ENCODE measurements at regions not wholly inside any gene's neighbourhood (a gene's known extent, or its start where the extent isn't known, plus 50 kb on each side); places are given as distances from the start of the nearest gene placed in this dataset.
"Not testable (repeated sequence)": the region's sequence is repeated elsewhere in the genome, so short reads cannot be mapped to it uniquely, and the experiment has no call there.

DNA sequence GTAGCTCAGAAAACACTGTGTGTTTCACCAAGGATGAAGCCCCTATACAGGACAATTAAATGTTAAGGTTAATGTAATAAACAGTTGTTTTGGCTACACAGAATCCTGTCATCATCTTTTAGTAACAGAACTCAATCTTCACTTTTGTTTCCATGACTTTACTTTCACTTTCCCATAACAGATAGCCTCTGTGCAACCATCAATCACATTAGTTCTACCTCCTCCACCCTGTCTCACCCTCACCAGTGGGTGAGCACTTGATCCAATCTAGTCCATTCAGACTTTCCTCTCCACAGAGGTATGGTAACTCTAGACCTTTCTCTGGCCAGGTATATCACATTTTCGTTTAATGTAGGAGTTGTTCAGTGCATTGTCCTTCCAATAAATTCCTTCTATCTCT is 1018.5 kb downstream of the ADGRL2 start:
- FAIRE-seq (no peak), DNase-seq (ENCODE audit: insufficient read length, low spot score) (no peak)

DNA sequence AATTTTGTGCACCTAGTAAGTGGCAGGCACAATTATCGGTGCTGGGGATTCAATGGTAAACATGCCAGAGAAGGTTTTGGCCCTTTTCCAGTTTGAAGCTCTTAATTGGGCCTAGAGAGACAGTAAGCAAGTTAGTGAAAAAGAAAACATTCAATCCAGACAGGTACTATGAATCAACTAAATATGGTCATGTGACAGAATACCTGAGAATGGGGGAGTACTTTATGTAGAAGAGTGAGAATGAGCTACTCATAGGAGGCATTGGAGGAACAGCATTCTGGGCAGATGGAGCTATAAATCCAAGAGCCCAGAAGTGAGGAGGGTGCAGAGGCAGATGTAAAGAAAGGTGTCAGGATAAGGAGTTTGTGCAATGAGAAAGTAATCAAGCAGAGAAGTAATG is 1017.9 kb downstream of the ADGRL2 start:
- FAIRE-seq (no peak), DNase-seq (ENCODE audit: insufficient read length, low spot score) (no peak)

DNA sequence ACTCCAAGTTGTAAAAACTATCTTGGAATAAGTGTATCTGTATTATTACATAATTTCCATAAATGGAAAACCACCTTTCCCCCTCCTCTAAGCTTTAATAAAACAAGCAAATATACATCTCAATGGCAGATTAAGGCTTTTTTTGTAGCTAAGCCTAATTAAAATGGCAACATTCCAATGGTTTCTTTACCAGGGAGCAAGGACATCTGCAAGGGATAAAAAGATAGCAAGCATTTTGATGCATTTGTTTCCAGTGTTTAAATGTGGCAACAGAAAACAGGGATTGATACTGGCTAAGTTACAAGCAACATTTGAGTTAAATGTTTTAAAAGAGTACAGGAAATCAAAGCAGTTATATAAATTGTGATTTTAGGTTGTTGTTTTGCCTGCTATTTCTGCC is 1012.7 kb downstream of the ADGRL2 start:
- DNase-seq (ENCODE audit: insufficient read length, low spot score) (no peak), FAIRE-seq (no peak)

DNA sequence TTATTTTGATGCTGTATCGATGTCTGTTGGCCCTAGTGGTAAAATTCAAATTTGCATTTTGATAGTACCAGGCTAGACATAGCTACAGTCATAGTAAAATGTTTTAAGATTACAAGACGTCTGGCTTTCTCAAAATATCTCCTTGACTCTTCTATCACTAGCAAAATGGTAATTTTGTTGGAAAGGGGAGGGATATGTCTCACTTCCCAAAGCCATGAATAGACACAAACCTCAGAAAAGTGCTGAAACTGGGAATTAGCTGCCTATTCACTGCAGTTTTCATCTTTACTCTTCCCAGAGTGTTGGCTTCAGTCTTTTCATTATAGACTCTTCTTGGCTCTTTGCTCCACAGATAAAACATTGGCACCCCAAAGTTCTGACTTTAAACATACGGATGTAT is 1009.9 kb downstream of the ADGRL2 start:
- no peak for FAIRE-seq

DNA sequence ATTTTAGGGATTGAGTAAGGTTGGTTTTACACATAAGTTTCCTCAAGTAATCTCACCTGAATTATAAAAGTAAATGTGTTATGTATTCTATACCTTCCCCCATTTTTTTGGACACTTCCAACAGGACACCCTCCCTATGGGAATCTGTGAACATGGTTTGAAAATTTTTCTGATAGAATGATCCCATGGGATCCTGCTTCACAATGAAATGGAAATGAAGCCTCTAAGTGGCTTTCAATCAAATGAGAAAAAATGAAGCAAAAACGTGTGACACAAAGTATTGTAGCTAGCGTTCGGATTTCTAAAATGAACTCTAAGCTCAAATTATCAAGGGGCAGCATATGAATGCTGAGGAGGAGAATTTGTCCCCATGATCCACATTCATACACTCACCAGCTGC is 1006.8 kb downstream of the ADGRL2 start:
- FAIRE-seq (no peak), DNase-seq (ENCODE audit: insufficient read length, low spot score) (no peak)

More for the DNA sequence above, 1009.9 kb downstream of the ADGRL2 start:
- no peak for DNase-seq (ENCODE audit: insufficient read length, low spot score)

DNA sequence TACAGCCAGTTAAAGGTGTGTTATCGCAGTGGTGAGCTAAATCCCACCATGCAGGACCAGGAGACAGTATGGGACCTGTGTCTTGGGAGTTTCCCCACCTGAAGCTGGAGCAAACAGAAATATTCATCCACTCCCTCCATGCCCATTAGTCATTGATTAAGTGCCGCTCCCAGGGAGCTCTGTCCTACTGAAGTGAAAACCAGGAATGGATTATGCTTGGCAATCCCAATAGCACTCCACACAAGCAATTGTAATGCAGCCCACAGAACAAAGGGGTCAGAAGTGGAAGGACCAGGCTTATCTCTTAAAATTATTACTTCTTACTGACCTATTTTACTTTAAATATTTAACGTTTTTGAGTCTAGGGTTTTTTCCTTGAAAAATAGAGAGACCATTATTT is 1005.4 kb downstream of the ADGRL2 start:
- no peak for DNase-seq (ENCODE audit: insufficient read length, low spot score)
- no peak for FAIRE-seq

DNA sequence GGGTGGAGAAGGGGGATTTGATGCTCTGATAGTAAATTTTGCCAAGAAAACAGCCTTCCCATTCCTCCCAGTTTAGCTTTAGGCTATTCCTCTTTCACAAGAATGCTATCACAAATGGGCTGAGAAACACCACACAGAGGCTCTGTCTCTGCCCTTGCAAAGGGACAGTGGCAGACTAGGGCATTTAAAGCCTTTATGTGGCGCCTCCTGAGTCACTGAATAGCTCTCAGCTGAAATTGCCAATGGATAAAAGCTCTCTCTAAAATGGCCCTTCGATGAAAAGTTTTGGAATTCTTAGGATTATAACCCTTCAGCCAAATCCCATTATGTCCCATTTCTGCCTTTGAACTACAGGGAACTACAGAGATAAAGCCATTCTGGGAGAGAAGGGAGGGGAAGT is 1000.4 kb downstream of the ADGRL2 start:
- no peak for DNase-seq (ENCODE audit: insufficient read length, low spot score)
- no peak for FAIRE-seq

DNA sequence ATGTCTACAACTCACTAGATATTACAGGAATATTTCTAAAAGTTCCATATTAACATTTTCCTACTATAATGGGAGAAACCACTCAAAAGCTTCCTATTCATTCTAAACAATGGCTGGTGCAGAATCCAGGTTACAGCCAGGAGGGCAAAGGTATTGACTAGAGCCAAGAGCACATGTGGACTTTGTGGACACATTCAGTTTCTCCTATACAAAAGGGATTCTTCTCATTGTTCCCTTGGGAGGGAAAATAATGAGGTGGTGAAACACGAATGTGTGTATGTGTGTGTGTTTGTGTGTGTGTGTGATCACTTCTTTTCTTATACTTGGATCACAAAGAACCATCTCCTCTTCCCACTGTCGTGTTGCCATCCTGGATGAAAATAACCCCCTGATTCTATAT is 1000.0 kb downstream of the ADGRL2 start:
- DNase-seq (ENCODE audit: insufficient read length, low spot score) (no peak), FAIRE-seq (no peak)

DNA sequence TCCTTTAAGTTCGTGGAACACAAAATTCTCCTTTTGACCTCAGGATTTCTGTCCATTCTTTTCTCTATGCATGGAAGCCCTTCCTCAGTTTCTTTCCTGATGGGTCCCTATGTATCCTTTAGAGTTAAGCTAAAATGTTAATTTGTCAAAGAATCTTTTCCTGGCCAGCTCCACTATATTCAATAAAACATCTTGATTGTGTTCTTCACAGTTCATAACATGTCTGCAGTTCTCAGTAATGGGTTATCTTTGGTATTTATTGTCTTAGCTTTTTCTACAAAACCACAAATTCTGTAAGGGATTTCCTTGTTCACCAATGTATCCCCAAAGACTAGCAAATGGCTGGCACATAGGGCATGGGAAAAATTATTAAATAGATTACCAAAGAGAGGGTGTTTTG is 998.5 kb downstream of the ADGRL2 start:
- FAIRE-seq (no peak), DNase-seq (ENCODE audit: insufficient read length, low spot score) (no peak)

DNA sequence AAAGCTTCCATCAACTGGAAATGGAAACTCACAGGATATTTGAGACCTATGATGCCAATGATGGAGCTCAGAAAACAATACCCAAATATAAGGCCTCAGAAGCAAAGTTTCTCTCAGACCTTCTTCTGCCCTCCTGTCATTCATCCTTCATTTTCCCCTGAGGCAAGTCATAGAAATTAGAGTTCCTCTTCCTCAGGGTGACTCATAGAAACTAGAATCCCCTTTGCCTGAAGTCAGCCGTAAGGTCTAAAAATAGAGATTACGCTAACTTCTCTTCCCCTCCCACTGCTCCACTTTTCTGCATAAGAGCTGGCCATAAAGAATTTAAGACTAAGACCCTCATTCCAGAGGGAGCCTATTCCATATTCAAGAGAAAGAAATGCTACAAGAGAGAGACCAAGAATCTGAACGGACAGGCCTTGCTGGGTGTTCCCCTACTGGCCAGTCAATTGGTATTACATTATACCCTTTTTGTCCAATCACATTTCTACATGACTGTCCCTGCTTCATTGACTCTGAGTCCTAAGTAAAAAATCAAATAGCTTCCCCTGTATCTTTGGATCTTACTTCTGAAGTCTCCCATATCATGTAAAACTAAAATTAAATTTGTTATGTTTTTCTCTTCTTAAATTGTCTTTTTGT is 994.9 kb downstream of the ADGRL2 start:
- FAIRE-seq (no peak), DNase-seq (ENCODE audit: insufficient read length, low spot score) (no peak)

DNA sequence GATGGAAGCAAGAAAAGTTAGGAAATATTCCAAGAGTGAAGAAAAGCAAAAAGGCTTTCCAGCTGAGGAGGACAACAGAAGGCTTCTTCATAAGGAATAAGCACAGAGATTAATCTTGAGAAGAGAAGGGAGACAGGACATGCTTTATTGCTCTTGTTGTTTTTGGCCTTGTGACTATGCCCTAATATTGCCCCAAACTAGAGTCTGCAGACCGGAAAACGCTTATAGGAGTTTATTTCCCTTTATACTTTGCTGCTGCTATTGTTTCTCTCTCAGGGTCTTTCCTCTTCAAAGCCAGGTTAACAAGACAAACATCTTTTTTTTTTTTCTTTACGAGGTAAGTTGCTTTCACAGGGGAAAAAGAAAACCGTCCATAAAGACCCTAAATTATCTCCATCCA is 991.4 kb downstream of the ADGRL2 start:
- DNase-seq (ENCODE audit: insufficient read length, low spot score) (no peak), FAIRE-seq (no peak)

DNA sequence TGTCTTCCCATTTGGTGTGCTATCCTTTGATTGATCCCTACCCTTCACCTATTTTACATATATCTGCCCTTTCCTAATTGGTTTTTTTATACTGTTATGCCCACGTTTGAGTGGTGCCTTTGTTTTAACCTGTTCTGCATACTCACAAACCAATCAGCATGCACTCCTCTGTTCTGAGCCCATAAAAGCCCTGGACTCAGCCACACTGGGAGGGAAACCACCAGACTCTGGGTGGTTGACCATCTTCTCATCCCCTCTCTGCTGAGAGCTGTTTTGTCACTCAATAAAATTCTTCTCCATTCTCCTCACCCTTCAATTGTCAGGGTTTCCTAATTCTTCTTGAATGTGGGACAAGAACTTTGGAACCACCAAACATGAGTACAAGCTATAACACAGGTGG is 989.8 kb downstream of the ADGRL2 start:
- DNase-seq (ENCODE audit: insufficient read length, low spot score) (no peak), FAIRE-seq (no peak)

DNA sequence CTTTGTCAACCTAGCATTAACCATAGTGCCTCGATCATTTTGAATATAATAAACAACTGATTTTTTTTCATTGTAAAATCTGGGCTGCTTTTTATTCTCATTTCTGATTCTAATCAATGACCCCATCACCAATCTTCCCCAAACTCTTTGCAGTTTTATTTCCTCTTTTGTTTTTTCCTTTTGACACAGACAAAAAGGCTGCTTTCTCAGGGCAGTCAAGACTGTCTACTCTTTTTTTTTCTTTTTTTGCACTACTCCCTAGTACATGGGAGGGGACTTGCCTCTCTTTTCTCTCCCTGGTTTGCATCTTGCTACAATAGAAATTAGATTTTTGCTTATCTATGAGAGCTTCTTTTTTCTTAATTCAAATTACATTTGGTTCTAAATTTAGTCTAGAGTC is 987.9 kb downstream of the ADGRL2 start:
- DNase-seq (ENCODE audit: insufficient read length, low spot score) (no peak), FAIRE-seq (no peak)

DNA sequence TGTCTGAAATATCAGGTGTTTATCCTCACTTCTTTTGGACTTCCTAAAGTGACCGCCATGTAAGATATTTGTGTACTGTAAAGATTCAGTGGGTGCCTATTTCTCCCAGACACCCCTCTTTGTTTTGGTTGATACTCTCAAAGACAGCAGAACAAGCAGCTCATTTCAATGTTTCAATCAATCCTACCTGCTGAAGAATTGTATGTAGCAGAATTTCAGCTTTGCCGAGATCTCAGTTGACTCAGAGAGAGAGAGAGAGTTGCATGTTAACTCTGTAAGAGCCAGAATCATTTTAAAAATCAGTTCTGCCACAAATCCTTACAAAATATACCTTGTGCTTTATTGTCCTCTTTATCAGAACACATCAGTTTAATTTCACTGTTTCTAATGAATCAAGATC is 987.3 kb downstream of the ADGRL2 start:
- FAIRE-seq, result no peak

DNA sequence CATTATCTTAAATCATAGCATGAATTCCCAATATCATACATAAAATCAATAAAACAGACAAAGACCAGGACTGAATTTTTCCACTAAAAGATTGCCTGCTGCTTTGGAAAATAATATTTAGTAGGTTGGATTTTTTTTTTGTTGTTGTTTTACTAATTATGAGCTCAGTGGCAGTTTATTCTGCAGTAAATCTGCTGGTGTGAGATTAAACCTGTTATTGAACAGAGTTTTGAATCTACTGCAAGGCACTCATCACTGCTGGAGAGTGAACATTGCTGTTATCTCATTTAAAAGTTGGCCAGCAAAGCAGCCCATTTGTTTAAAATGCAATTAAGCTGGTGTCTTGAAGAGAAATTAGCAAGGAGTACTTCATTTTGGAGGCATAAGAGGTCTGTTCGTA is 986.1 kb downstream of the ADGRL2 start:
- DNase-seq (ENCODE audit: insufficient read length, low spot score), result no peak
- FAIRE-seq, result no peak

More for the DNA sequence above, 987.3 kb downstream of the ADGRL2 start:
- DNase-seq (ENCODE audit: insufficient read length, low spot score), result no peak

DNA sequence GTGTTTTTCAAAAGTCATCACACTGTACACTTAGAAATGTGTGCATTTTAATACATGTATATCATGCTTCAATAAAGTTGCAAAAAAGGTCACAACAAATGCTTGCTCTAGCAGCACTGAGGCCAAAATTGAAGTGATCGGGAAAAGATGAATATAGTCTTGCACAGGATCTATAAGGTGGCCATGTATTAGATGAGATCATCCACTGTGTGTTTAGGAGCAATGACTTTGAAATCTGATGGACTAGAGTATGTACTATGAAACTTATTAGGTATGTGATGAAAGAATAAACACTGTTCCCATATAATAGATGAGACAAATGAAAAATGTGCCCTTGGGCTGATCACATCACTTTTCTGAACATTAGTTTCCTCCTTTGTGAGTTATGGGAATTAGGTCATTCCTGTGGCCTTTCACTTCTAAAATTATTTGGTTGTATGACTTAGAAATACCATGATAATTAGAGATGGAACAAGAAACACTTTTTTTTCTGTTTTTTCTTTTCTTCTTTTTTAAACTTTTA is 984.6 kb downstream of the ADGRL2 start:
- FAIRE-seq, result no peak

DNA sequence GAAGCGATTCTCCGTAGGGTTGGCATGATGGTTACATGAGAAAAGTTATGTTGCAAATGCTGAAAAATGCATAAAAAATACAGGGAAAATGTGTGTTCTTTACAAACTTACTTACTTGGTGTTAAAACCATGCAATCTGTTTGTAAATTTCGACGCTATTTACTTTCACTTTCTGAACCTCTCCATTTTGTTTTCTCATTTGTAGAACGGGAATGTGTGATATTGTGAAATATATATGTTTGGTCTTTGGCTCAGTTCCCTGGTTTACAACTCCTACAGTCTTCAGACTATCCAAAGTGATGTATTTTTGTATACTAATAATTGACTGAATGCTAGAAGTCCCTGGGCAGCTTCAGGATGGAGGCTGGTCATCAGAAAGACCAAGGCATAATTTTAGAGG is 982.3 kb downstream of the ADGRL2 start:
- DNase-seq (ENCODE audit: insufficient read length, low spot score) (no peak), FAIRE-seq (no peak)

More for the DNA sequence above, 984.6 kb downstream of the ADGRL2 start:
- no peak for DNase-seq (ENCODE audit: insufficient read length, low spot score)

DNA sequence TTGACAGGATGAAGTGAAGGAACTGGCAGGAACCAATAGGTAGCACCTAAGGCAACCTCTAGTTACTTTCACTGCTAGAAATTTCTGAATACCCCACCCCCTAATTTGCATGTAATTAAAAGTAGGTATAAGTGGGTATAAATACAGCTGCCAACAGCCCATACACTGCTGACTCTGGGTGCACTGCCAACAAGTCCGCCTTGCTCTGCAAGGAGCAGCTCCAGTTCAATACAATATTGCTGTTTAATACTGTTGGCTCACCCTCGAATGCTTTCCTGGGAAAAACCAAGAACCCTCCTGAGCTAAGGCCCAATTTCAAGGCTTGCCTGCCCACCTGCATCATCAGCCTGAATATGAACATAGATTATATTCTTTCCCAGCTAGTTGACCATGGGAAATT is 981.9 kb downstream of the ADGRL2 start:
- no peak for DNase-seq (ENCODE audit: insufficient read length, low spot score)
- FAIRE-seq, result no peak

DNA sequence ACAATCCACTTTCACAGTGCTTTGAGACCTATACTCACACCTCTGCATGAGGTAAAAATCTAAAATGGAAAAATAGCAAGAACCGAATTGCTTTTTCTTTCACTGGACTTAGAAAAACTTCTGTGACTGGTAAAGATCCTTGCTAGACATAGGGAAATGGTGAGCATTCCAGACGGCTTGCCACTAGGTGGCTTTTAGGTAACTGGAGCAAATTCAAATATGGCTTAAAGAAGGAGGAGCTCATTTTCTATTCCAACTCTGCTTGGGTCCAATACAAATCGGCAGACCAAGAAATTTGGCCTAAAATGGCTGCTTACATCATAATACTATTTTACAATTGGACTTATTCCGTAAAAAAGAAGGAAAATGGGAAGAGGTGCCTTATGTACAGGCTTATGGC is 977.9 kb downstream of the ADGRL2 start:
- DNase-seq (ENCODE audit: insufficient read length, low spot score), result no peak

DNA sequence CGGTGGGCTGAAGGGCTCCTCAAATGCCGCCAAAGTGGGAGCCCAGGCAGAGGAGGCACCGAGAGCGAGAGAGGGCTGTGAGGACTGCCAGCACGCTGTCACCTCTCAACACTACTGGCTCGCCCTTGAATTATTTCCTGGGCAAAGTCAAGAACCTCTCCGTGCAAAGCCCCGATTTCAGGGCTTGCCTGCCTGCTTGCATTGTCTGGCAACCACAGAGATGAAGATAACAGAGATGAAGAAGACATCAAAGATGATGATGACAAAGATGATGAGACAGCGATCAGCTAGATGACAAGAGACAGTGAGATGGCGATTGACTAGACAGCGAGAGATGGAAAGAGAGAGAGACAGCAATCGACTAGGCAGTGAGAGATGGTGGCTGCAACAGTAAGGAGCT is 976.5 kb downstream of the ADGRL2 start:
- FAIRE-seq, result no peak

More for the DNA sequence above, 977.9 kb downstream of the ADGRL2 start:
- no peak for FAIRE-seq

DNA sequence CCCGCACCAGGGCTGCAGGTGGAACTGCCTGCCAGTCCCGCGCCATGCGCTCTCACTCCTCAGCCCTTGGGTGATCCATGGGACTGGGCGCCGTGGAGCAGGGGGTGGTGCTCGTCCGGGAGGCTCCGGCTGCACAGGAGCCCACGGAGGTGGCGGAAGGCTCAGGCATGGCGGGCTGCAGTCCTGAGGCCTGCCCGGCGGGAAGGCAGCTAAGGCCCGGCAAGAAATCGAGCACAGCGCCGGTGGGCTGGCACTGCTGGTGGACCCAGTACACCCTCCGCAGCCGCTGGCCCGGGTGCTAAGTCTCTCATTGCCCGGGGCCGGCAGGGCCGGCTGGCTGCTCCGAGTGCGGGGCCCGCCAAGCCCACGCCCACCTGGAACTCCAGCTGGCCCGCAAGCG is 976.0 kb downstream of the ADGRL2 start:
- FAIRE-seq; DNase-seq (ENCODE audit: insufficient read length, low spot score): not testable (repeated sequence)

More for the DNA sequence above, 976.5 kb downstream of the ADGRL2 start:
- no peak for DNase-seq (ENCODE audit: insufficient read length, low spot score)

DNA sequence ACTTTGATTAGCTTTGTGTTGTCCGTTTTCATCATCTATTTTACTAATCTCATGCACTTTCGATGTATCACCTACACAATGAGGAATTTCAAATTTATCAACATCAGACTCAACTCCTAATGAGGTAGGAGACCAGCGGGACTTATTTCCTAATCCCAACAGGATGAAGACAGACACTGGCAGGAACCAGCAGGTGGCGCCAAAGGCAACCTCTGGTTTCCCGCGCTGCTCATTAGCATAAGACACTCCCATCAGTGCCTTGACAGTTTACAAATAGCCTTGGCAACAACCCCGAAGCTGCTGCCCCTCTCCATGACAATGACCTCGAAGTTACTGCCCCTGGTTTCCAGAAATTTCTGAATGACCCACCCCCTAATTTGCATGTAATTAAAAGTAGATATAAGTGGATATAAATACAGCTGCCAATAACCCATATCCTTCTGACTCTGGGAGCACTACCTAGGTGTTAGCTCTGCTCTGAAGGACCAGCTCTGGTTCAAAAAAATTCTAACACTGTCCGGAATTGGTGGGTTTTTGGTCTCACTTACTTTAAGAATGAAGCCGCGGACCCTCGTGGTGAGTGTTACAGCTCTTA is 974.8 kb downstream of the ADGRL2 start:
- FAIRE-seq (no peak), DNase-seq (ENCODE audit: insufficient read length, low spot score) (no peak)

Data from GM19239 (cell line).